T-cell (primary cell): ENCODE measurements at regions not wholly inside any gene's neighbourhood (a gene's known extent, or its start where the extent isn't known, plus 50 kb on each side); places are given as distances from the start of the nearest gene placed in this dataset.

Experiments used
- ATAC-seq, 4 experiments: fragments of 200-7000 bp in 3 of 4; fragments of 150-1000 bp in 1 of 4; cut with Tn5 transposase; replicated peaks in 1 of 4; 1 replicate in 3 of 4; 2 replicates in 1 of 4; pipeline ENCODE4 v1.10.0; 2021; ENCODE audit warnings: moderate library complexity in 3 of 4, mild to moderate bottlenecking in 2 of 4, moderate number of reproducible peaks in 1 of 4
- CTCF ChIA-PET, 2 donors: fragments of 300-600 bp; sonication (Branson Sonifier 250); formaldehyde crosslinking; loops; one replicate each; lab custom pipeline; 2022; ENCODE audit warnings: antibody characterized with exemption in 2 of 2; lab: Charles Lee
- POLR2A ChIA-PET, 2 donors: fragments of 300-600 bp; sonication (Branson Sonifier 250); formaldehyde crosslinking; loops; one replicate each; lab custom pipeline; 2022; ENCODE audit warnings: antibody characterized with exemption in 2 of 2; lab: Charles Lee
- DNase-seq, 35 experiments: peaks; one replicate each; pipeline versions ENCODE4 v3.0.0 to v3.0.0-alpha.2; 2013 to 2023
- H3K27ac ChIP-seq: one replicate; pipeline ENCODE4 v1.5.1; 2013; ENCODE audit warnings: low read length
- H3K27me3 ChIP-seq, 2 experiments: replicated peaks in 1 of 2; 1 replicate in 1 of 2; 2 replicates in 1 of 2; pipeline versions ENCODE4 v1.6.1 to v1.7.0; 2013; ENCODE audit warnings: low read length in 1 of 2, mixed read lengths in 1 of 2; ENCODE audit not compliant: control insufficient read depth in 2 of 2, insufficient read depth in 2 of 2; ENCODE audit errors: extremely low read depth in 1 of 2
- H3K36me3 ChIP-seq, 2 donors: 1 replicate in 1 of 2; 2 replicates in 1 of 2; pipeline versions ENCODE4 v1.6.1 to v1.7.0; 2013; ENCODE audit warnings: low read length in 1 of 2; ENCODE audit not compliant: control insufficient read depth in 2 of 2, insufficient read depth in 1 of 2; ENCODE audit errors: extremely low read depth in 1 of 2
- H3K4me1 ChIP-seq, 2 experiments: 1 replicate in 1 of 2; 2 replicates in 1 of 2; pipeline versions ENCODE4 v1.6.1 to v1.7.0; 2013; ENCODE audit warnings: low read length in 2 of 2, mixed read lengths in 1 of 2; ENCODE audit not compliant: insufficient read depth in 2 of 2, control insufficient read depth in 1 of 2; ENCODE audit errors: extremely low read depth in 1 of 2
- H3K4me3 ChIP-seq, 2 donors: 1 replicate in 1 of 2; 2 replicates in 1 of 2; pipeline versions ENCODE4 v1.5.1 to v1.7.0; 2013; ENCODE audit warnings: mild to moderate bottlenecking in 2 of 2, low read length in 1 of 2, moderate library complexity in 1 of 2; ENCODE audit not compliant: control insufficient read depth in 1 of 2; ENCODE audit errors: extremely low read depth in 1 of 2
- H3K9me3 ChIP-seq: 2 replicates; pipeline ENCODE4 v1.7.0; 2013
- H3K27ac Mint-ChIP-seq, 2 donors: one replicate each; pipeline ENCODE4 v1.8.0; 2020 to 2021; ENCODE audit warnings: mild to moderate bottlenecking in 2 of 2, mixed read lengths in 2 of 2
- H3K27me3 Mint-ChIP-seq, 2 donors: one replicate each; pipeline ENCODE4 v1.8.0; 2021 to 2022; ENCODE audit warnings: mixed read lengths in 2 of 2
- H3K36me3 Mint-ChIP-seq: one replicate; pipeline ENCODE4 v1.8.0; 2021; ENCODE audit warnings: mixed read lengths
- H3K4me1 Mint-ChIP-seq, 3 donors: one replicate each; pipeline ENCODE4 v1.8.0; 2020 to 2022; ENCODE audit warnings: mixed read lengths in 3 of 3, mild to moderate bottlenecking in 1 of 3
- H3K4me3 Mint-ChIP-seq, 3 donors: one replicate each; pipeline ENCODE4 v1.8.0; 2020 to 2022; ENCODE audit warnings: mild to moderate bottlenecking in 3 of 3, mixed read lengths in 3 of 3, moderate library complexity in 3 of 3
- H3K9me3 Mint-ChIP-seq, 3 donors: one replicate each; pipeline ENCODE4 v1.8.0; 2020 to 2022; ENCODE audit warnings: mixed read lengths in 3 of 3
- WGBS: methylation state at CpG from one replicate; pipeline ENCODE4 v1.1.5; 2013; ENCODE audit warnings: missing lambda C conversion rate; ENCODE audit not compliant: insufficient coverage; 5-methylcytosine and 5-hydroxymethylcytosine counted together

DNA sequence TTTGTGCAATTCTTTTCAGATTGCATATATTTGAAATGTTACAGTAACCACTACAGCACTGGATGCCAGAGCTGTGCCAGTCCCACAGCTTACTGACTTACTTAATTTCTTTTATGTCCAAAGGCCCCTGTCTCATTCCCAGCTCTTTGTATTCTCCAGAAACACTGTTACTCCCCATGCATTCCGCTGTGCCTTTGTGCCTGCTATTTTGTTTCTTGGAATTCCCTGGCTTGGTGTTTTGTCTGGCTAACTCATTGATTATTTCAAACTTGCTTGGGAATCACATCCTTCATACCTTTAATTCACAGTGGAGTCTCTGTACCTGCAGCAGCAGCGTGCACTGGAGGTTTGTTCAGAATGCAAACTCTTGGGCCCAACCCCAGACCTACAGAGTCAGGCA is 601.9 kb upstream of the DDX18 start:
- Histone ChIP-seq H3K36me3 (no peaks in the 10 kb centered on the region), H3K4me1 (no peaks in the 10 kb centered on the region), H3K9me3 (no peaks in the 10 kb centered on the region), H3K4me3 (no peak overlapping the region), H3K27ac (no peak overlapping the region), H3K27me3 (no peaks in the 10 kb centered on the region)
- Mint-ChIP-seq H3K36me3 (no peaks in the 10 kb centered on the region), H3K27me3 (no peaks in the 10 kb centered on the region), H3K4me3 (no peak overlapping the region), H3K9me3 (peaks cover 3 to 17% (median 13%) of the 10 kb centered on the region in 3 donors), H3K4me1 (no peaks in the 10 kb centered on the region), H3K27ac (no peak overlapping the region)
- ChIA-PET POLR2A (no interaction called here), CTCF (no interaction called here)
- ATAC-seq (no peak), DNase-seq (no peak)
- WGBS = 100% methylated on average over 1 of the region's 2 CpGs

GRCh38 chr2:117217145-117217544 is 597.3 kb upstream of the DDX18 start:
- POLR2A ChIA-PET = no interaction called here
- H3K4me3 ChIP-seq = no peak overlapping the region
- no peaks in the 10 kb centered on the region for H3K9me3 ChIP-seq
- CTCF ChIA-PET = no interaction called here
- H3K27ac ChIP-seq = no peak overlapping the region
- no peak overlapping the region for H3K27ac Mint-ChIP-seq
- H3K36me3 ChIP-seq = no peaks in the 10 kb centered on the region
- H3K4me1 ChIP-seq = no peaks in the 10 kb centered on the region
- no peak for DNase-seq
- WGBS = 77% methylated on average over 8 of the region's 16 CpGs
- ATAC-seq = no peak
- no peaks in the 10 kb centered on the region for H3K27me3 Mint-ChIP-seq
- no peak overlapping the region for H3K4me3 Mint-ChIP-seq
- H3K4me1 Mint-ChIP-seq = no peaks in the 10 kb centered on the region
- peaks cover 10 to 25% (median 15%) of the 10 kb centered on the region in 3 donors for H3K9me3 Mint-ChIP-seq
- no peaks in the 10 kb centered on the region for H3K36me3 Mint-ChIP-seq
- H3K27me3 ChIP-seq = no peaks in the 10 kb centered on the region

DNA sequence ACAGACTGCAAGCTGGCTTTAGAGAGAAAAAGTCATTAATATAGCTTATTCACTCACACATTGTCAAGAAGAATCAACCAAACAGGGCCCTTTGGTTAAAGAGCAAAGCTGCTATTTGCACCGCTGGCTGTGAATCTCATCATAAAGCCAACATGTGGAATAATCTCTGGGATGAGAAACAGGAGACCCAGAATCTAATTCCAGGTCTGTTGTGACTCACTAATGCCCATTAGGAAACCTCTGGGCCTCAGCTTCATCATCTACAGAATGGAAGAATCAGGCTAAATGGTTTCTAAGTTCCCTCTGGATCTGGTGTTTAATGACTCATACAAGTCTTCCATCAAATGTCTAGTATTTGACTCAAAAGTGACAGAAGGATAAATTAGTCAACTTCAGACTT is 591.7 kb upstream of the DDX18 start:
- H3K36me3 ChIP-seq = no peaks in the 10 kb centered on the region
- Mint-ChIP-seq H3K4me1 (no peaks in the 10 kb centered on the region), H3K36me3 (no peaks in the 10 kb centered on the region), H3K27ac (no peak overlapping the region), H3K27me3 (no peaks in the 10 kb centered on the region), H3K9me3 (peaks cover 11 to 38% (median 27%) of the 10 kb centered on the region in 3 donors), H3K4me3 (no peak overlapping the region)
- POLR2A ChIA-PET = no interaction called here
- no peak overlapping the region for H3K27ac ChIP-seq
- H3K4me1 ChIP-seq = no peaks in the 10 kb centered on the region
- ATAC-seq = no peak
- no CpG with 5 or more reads among the region's 1 CpG for WGBS
- no peak for DNase-seq
- CTCF ChIA-PET = no interaction called here
- no peak overlapping the region for H3K4me3 ChIP-seq
- no peaks in the 10 kb centered on the region for H3K9me3 ChIP-seq
- no peaks in the 10 kb centered on the region for H3K27me3 ChIP-seq

- Histone ChIP-seq H3K4me1 (no peaks in the 10 kb centered on the region), H3K36me3 (no peaks in the 10 kb centered on the region), H3K27me3 (no peaks in the 10 kb centered on the region), H3K9me3 (no peaks in the 10 kb centered on the region), H3K27ac (no peak overlapping the region), H3K4me3 (no peak overlapping the region)
- Mint-ChIP-seq H3K27ac (no peak overlapping the region), H3K36me3 (no peaks in the 10 kb centered on the region), H3K27me3 (no peaks in the 10 kb centered on the region), H3K4me3 (no peak overlapping the region), H3K9me3 (peaks cover 9 to 42% (median 17%) of the 10 kb centered on the region in 3 donors), H3K4me1 (no peaks in the 10 kb centered on the region)
- ChIA-PET CTCF (no interaction called here), POLR2A (no interaction called here)
- no CpG with 5 or more reads among the region's 2 CpGs for WGBS
- no peak for ATAC-seq
- DNase-seq = no peak
These were observed 582.2 kb upstream of the DDX18 start for GRCh38 chr2:117232305-117232704.

GRCh38 chr2:117257362-117257761 is 557.1 kb upstream of the DDX18 start:
- 92% methylated on average over 2 of the region's 6 CpGs for WGBS
- no peak overlapping the region for H3K4me3 ChIP-seq
- H3K36me3 ChIP-seq = no peaks in the 10 kb centered on the region
- H3K27ac Mint-ChIP-seq = no peak overlapping the region
- H3K4me1 ChIP-seq = no peaks in the 10 kb centered on the region
- no peaks in the 10 kb centered on the region for H3K36me3 Mint-ChIP-seq
- H3K9me3 ChIP-seq = no peaks in the 10 kb centered on the region
- DNase-seq = no peak
- ATAC-seq = no peak
- no peak overlapping the region for H3K4me3 Mint-ChIP-seq
- H3K27me3 Mint-ChIP-seq = no peaks in the 10 kb centered on the region
- H3K27me3 ChIP-seq = no peaks in the 10 kb centered on the region
- H3K4me1 Mint-ChIP-seq = no peaks in the 10 kb centered on the region
- POLR2A ChIA-PET = no interaction called here
- CTCF ChIA-PET = no interaction called here
- peaks cover 8 to 17% (median 10%) of the 10 kb centered on the region in 3 donors for H3K9me3 Mint-ChIP-seq
- H3K27ac ChIP-seq = no peak overlapping the region

DNA sequence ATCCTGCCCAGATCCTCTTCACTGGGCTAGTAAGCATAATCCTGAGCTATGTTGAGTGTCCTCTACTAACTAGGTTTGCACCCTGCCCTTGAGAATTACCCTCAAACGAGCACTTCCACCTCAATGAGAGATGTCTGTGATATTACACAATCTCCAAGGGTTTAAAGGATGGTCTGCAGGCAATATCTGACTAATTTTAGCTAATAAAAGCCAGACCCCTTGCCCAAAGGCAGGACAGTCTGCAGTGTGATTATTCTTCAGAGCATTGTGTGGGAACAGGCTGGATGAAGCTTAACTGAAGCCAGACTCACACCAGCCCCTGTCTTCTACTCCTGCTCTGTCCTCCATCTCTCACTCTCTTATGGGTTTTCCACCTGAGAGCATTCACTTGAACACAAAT is 544.9 kb upstream of the DDX18 start:
- Histone ChIP-seq H3K4me1 (no peaks in the 10 kb centered on the region), H3K27ac (no peak overlapping the region), H3K27me3 (no peaks in the 10 kb centered on the region), H3K4me3 (no peak overlapping the region), H3K36me3 (no peaks in the 10 kb centered on the region), H3K9me3 (no peaks in the 10 kb centered on the region)
- H3K27ac Mint-ChIP-seq = no peak overlapping the region
- no peak for DNase-seq
- no CpG with 5 or more reads among the region's 1 CpG for WGBS
- no peak overlapping the region for H3K4me3 Mint-ChIP-seq
- no peaks in the 10 kb centered on the region for H3K4me1 Mint-ChIP-seq
- ChIA-PET CTCF (no interaction called here), POLR2A (no interaction called here)
- H3K9me3 Mint-ChIP-seq = peaks cover 14 to 31% (median 23%) of the 10 kb centered on the region in 3 donors
- H3K27me3 Mint-ChIP-seq = no peaks in the 10 kb centered on the region
- no peaks in the 10 kb centered on the region for H3K36me3 Mint-ChIP-seq
- ATAC-seq = no peak

- Histone ChIP-seq H3K27me3 (no peaks in the 10 kb centered on the region), H3K4me3 (no peak overlapping the region), H3K9me3 (peaks cover 2% of the 10 kb centered on the region), H3K4me1 (no peaks in the 10 kb centered on the region), H3K27ac (no peak overlapping the region), H3K36me3 (no peaks in the 10 kb centered on the region)
- CTCF ChIA-PET = no interaction called here
- DNase-seq (no peak), ATAC-seq (no peak)
- Mint-ChIP-seq H3K4me3 (no peak overlapping the region), H3K9me3 (peaks cover 14 to 22% (median 15%) of the 10 kb centered on the region in 3 donors), H3K4me1 (no peaks in the 10 kb centered on the region), H3K27me3 (no peaks in the 10 kb centered on the region), H3K27ac (no peak overlapping the region), H3K36me3 (no peaks in the 10 kb centered on the region)
- no CpG with 5 or more reads among the region's 1 CpG for WGBS
- POLR2A ChIA-PET = no interaction called here
These were observed 542.9 kb upstream of the DDX18 start for GRCh38 chr2:117271631-117272030.
